ENCODE measurements at regions not wholly inside any gene's neighbourhood (a gene's known extent, or its start where the extent isn't known, plus 50 kb on each side); places are given as distances from the start of the nearest gene placed in this dataset.

DNA sequence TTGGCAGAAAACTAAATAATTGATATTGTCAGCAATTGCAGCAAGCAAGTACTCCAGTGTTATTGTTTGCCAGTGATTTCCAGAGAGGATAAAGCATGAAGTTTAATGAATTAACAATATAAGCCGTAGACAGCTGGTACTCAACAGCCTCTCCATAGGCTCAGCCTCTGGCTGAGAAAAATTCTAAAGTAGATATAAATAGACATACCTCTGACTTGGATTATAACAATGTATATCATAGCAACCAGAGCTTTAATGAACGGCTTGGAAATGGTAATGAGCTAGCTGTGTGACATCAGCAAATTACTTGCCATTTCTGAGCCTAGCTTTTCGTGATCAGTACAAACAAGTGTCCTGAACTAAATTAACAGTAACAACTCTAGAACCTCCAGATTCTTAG lies 1055.4 kb upstream of the AUTS2 start:
- TF ChIP-seq, protein P1, sequence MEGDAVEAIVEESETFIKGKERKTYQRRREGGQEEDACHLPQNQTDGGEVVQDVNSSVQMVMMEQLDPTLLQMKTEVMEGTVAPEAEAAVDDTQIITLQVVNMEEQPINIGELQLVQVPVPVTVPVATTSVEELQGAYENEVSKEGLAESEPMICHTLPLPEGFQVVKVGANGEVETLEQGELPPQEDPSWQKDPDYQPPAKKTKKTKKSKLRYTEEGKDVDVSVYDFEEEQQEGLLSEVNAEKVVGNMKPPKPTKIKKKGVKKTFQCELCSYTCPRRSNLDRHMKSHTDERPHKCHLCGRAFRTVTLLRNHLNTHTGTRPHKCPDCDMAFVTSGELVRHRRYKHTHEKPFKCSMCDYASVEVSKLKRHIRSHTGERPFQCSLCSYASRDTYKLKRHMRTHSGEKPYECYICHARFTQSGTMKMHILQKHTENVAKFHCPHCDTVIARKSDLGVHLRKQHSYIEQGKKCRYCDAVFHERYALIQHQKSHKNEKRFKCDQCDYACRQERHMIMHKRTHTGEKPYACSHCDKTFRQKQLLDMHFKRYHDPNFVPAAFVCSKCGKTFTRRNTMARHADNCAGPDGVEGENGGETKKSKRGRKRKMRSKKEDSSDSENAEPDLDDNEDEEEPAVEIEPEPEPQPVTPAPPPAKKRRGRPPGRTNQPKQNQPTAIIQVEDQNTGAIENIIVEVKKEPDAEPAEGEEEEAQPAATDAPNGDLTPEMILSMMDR (conservative IDR thresholded peaks at IDR 0.05; ENCODE audit: low read depth, low read length), result no peak
- TF ChIP-seq EZH2 (IDR thresholded peaks at IDR 0.05; ENCODE audit: borderline replicate concordance, low read depth, low read length, poor library complexity, severe bottlenecking), result no peak

All from A673 (cell line).